GM10266 (cell line): ENCODE measurements at regions not wholly inside any gene's neighbourhood (a gene's known extent, or its start where the extent isn't known, plus 50 kb on each side); places are given as distances from the start of the nearest gene placed in this dataset.

Source experiments
- DNase-seq: peaks from one replicate; pipeline ENCODE4 v3.0.0; 2012; ENCODE audit errors: extremely low spot score
- CTCF ChIP-seq: IDR thresholded peaks from 2 replicates; pipeline ENCODE4 v1.5.1; 2012; ENCODE audit warnings: mild to moderate bottlenecking, low read depth; ENCODE audit not compliant: control insufficient read depth, insufficient read depth; ENCODE audit errors: missing control alignments

DNA sequence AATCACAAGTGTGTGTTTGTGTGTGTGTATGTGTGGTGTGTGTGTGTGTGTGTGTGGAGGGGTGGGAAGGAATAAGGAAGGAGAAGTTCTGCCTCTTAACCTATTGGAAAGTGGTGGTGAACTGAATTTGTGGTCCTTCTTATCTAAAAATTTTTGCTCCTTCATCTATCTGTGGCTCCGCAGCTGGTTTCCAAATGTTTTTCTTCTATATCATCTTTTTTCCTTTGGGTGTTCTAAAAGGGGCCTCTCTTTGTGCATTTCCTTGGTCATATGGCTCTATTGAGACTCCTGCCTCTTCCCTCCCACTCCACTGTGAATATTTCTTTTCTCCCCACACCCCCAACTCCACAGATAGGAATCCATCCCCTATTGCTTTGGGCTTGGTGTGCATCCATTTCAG is 254.9 kb upstream of the CWC22 start:
- TF ChIP-seq CTCF = no peak
- DNase-seq = no peak

GRCh38 chr2:180258579-180258978 is 251.5 kb upstream of the CWC22 start:
- no peak for DNase-seq
- no peak for TF ChIP-seq CTCF

DNA sequence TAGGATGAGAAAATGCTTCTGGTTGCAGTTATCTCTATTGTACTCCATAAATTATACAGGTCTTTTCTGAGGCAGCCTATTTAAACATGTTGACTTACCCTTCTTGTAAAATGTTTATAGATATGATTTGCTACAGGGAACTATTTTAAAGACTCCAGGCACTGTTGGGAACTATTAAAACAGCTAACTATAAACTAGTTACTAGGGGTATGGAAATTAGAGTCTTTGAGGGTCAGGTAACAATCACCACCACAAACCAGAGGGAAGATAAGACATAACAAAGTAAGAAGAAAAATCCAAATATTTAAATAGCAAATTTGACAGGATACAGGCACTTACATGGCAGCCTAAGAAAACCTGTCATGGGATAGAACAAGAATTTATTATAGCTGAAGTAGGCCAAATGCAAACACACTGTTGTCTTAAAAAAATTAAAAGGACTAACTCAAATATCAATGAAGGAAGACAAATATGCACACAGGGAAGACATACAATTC is 251.0 kb upstream of the CWC22 start:
- no peak for TF ChIP-seq CTCF
- no peak for DNase-seq

DNA sequence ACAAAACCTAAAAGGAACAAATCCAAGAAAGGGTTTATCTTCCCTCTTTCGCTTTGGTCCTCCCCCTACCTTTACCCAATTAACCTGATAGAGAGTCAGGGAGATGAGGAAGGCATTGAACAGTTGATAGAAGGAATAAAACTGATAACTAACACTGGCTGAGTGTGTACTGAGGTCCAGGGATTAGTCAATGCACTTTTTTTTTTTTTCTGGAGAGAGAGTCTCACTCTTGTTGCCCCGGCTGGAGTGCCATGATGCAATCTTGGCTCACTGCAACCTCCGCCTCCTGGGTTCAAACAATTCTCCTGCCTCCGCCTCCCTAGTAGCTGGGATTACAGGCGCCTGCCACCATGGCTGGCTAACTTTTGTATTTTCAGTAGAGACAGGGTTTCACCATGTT is 250.2 kb upstream of the CWC22 start:
- TF ChIP-seq CTCF = no peak

DNA sequence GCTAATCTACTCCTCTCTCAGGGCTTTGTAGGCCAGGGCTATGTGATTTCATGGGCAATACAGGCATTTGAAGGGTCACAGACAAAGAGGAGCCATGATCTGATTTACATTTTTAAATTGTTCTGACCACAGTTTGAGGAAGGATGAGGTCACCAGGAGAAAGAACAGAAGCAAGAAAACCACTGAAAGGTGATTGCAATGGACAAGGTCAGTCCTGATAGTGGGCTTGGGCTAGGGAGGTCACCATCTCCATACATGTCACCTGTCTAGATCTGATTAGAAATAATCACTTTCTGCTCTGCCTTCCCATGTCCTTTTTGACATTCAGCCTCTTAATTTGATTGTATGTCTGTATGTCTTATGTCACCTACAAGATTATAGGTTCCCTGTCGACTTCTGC is 248.9 kb upstream of the CWC22 start:
- DNase-seq = no peak
- TF ChIP-seq CTCF = no peak

More for the DNA sequence above, 250.2 kb upstream of the CWC22 start:
- DNase-seq = no peak

- TF ChIP-seq CTCF = no peak
- DNase-seq = no peak
Measured at GRCh38 chr2:180254872-180255271, 247.8 kb upstream of the CWC22 start.

DNA sequence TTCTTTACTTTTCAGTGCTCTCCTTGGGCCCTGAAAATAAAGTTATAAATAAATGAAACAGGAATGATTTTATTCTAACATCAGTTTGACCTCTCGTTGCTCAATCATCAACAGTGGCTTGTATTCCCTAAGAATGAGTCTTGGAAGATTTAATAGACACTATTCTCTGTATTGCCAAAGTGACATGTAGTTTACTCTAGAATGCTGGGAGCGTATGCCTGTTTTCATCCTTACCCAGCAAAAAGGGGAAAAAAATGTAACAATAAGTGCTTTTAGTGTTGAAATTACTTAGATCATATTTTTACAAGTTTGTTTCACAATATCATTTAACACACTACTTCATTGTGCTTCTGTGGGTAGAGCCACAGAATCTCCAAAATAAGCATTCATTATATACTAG is 240.6 kb upstream of the CWC22 start:
- TF ChIP-seq CTCF = no peak
- DNase-seq = no peak
